Epithelial cell of esophagus (primary cell): ENCODE measurements at regions not wholly inside any gene's neighbourhood (a gene's known extent, or its start where the extent isn't known, plus 50 kb on each side); places are given as distances from the start of the nearest gene placed in this dataset.

Source experiments
- DNase-seq: peaks from one replicate; pipeline ENCODE4 v3.0.0; 2010; ENCODE audit warnings: low read depth
- H3K4me3 ChIP-seq: 2 replicates; pipeline ENCODE4 v1.5.1; 2011; ENCODE audit warnings: mild to moderate bottlenecking, low read length, control low read depth
- CTCF ChIP-seq: IDR thresholded peaks from 2 replicates; pipeline ENCODE4 v1.5.1; 2011; ENCODE audit warnings: low read depth, mild to moderate bottlenecking, low read length, control low read depth, inconsistent platforms; ENCODE audit not compliant: insufficient read depth; ENCODE audit errors: missing control alignments

GRCh38 chr3:148395821-148396220 lies 301.9 kb upstream of the AGTR1 start:
- no peak for DNase-seq
- no peak overlapping the region for H3K4me3 ChIP-seq
- no peak for TF ChIP-seq CTCF

GRCh38 chr3:148400754-148401153 lies 296.9 kb upstream of the AGTR1 start:
- TF ChIP-seq CTCF, result no peak
- no peak overlapping the region for H3K4me3 ChIP-seq
- no peak for DNase-seq

GRCh38 chr3:148408667-148409066 lies 289.0 kb upstream of the AGTR1 start:
- TF ChIP-seq CTCF, result no peak
- no peak overlapping the region for H3K4me3 ChIP-seq
- no peak for DNase-seq

GRCh38 chr3:148420242-148420641 lies 277.5 kb upstream of the AGTR1 start:
- H3K4me3 ChIP-seq, result no peak overlapping the region
- DNase-seq, result no peak
- no peak for TF ChIP-seq CTCF

GRCh38 chr3:148428862-148429605 lies 268.7 kb upstream of the AGTR1 start:
- no peak for DNase-seq
- TF ChIP-seq CTCF, result no peak

GRCh38 chr3:148433665-148434064 lies 264.0 kb upstream of the AGTR1 start:
- DNase-seq, result no peak

More at GRCh38 chr3:148428862-148429605, 268.7 kb upstream of the AGTR1 start:
- H3K4me3 ChIP-seq, result no peak overlapping the region

More at GRCh38 chr3:148433665-148434064, 264.0 kb upstream of the AGTR1 start:
- no peak for TF ChIP-seq CTCF
- H3K4me3 ChIP-seq, result no peak overlapping the region
